A549 (cell line): ENCODE measurements at regions not wholly inside any gene's neighbourhood (a gene's known extent, or its start where the extent isn't known, plus 50 kb on each side); places are given as distances from the start of the nearest gene placed in this dataset.

Source experiments
- CBX8 ChIP-seq: fragments of 200-600 bp; sonication (generic); IDR thresholded peaks from 2 replicates; pipeline ENCODE4 v1.6.1; 2016
- CTCF ChIP-seq: fragments of >200 bp; sonication (Bioruptor Twin); formaldehyde crosslinking; IDR thresholded peaks from 3 replicates; pipeline ENCODE4 v1.5.1; 2016
- EHF ChIP-seq: fragments of 250-450 bp; sonication (Bioruptor Pico); IDR thresholded peaks from 2 replicates; pipeline ENCODE4 v1.5.0; 2020; ENCODE audit warnings: mild to moderate bottlenecking
- JUN ChIP-seq, 2 experiments: fragments of >200 bp; sonication (Bioruptor Twin); formaldehyde crosslinking; IDR thresholded peaks; 2 replicates in 1 of 2; 3 replicates in 1 of 2; pipeline ENCODE4 v1.6.1; 2016 to 2017
- KDM1A ChIP-seq: fragments of 200-600 bp; sonication (generic); IDR thresholded peaks from 2 replicates; pipeline ENCODE4 v1.6.1; 2016; ENCODE audit warnings: low read depth, mild to moderate bottlenecking
- MAZ ChIP-seq: fragments of 150-350 bp; IDR thresholded peaks from 2 replicates; pipeline ENCODE4 v1.6.1; 2014; ENCODE audit warnings: antibody characterized with exemption, low read depth, low read length, borderline replicate concordance
- MYC ChIP-seq: IDR thresholded peaks from 2 replicates; pipeline ENCODE4 v1.6.1; 2012; ENCODE audit warnings: mild to moderate bottlenecking, inconsistent platforms, low read length, improper control_type of control experiment, borderline replicate concordance
- POLR2A ChIP-seq: IDR thresholded peaks from 2 replicates; pipeline ENCODE4 v1.6.1; 2012; ENCODE audit warnings: mild to moderate bottlenecking, low read length
- RCOR1 ChIP-seq: fragments of 150-350 bp; IDR thresholded peaks from 2 replicates; pipeline ENCODE4 v1.6.1; 2014; ENCODE audit warnings: antibody characterized with exemption, low read length, low read depth
- REST ChIP-seq: fragments of 200-600 bp; sonication (generic); IDR thresholded peaks from 2 replicates; pipeline ENCODE4 v1.6.1; 2016; ENCODE audit warnings: antibody characterized with exemption, mild to moderate bottlenecking, moderate library complexity
- RFX5 ChIP-seq: fragments of 450-650 bp; IDR thresholded peaks from 2 replicates; pipeline ENCODE4 v1.7.1; 2014; ENCODE audit warnings: antibody characterized with exemption, mild to moderate bottlenecking, moderate library complexity
- SMC3 ChIP-seq: fragments of >200 bp; sonication (Bioruptor Twin); formaldehyde crosslinking; IDR thresholded peaks from 3 replicates; pipeline ENCODE4 v1.6.1; 2018; ENCODE audit warnings: inconsistent platforms
- TF ChIP-seq, protein P1 (sequence below): IDR thresholded peaks from 2 replicates; pipeline ENCODE4 v1.6.1; 2012

DNA sequence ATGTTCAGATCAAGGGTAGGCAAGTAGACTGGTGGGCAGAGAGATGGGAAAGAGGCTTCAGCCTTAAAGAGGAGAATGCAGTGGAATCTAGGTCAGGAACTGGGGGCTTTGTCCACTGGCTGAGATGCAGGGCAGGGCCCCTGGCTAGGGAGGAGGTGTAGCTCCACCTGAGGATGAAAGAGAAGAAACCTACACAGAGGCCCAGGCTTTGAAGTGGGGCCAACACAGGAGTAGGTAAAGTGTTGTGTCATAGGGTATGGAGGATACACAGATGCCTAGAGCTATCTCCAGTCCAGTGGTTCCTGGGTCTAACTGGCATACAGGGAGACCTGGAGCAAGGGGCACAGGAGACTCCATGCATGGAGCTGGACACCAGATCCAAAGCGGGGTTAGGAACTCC lies 73.5 kb downstream of the RASSF10 start:
- TF ChIP-seq SMC3 (no peak), CTCF (no peak), KDM1A (no peak), CBX8 (no peak), RCOR1 (no peak), POLR2A (no peak), RFX5 (no peak), EHF (CRISPR knock-in tag) (no peak), MYC (no peak), JUN (IDR thresholded peaks at IDR 0.05) (no peak), MAZ (no peak), REST (no peak)
- TF ChIP-seq, protein P1, sequence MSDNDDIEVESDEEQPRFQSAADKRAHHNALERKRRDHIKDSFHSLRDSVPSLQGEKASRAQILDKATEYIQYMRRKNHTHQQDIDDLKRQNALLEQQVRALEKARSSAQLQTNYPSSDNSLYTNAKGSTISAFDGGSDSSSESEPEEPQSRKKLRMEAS = no peak
